ENCODE measurements at regions not wholly inside any gene's neighbourhood (a gene's known extent, or its start where the extent isn't known, plus 50 kb on each side); places are given as distances from the start of the nearest gene placed in this dataset.

GRCh38 chr2:83654091-83654611 is 804.9 kb downstream of the SUCLG1 start:
- TF ChIP-seq, protein P1, sequence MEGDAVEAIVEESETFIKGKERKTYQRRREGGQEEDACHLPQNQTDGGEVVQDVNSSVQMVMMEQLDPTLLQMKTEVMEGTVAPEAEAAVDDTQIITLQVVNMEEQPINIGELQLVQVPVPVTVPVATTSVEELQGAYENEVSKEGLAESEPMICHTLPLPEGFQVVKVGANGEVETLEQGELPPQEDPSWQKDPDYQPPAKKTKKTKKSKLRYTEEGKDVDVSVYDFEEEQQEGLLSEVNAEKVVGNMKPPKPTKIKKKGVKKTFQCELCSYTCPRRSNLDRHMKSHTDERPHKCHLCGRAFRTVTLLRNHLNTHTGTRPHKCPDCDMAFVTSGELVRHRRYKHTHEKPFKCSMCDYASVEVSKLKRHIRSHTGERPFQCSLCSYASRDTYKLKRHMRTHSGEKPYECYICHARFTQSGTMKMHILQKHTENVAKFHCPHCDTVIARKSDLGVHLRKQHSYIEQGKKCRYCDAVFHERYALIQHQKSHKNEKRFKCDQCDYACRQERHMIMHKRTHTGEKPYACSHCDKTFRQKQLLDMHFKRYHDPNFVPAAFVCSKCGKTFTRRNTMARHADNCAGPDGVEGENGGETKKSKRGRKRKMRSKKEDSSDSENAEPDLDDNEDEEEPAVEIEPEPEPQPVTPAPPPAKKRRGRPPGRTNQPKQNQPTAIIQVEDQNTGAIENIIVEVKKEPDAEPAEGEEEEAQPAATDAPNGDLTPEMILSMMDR (conservative IDR thresholded peaks at IDR 0.05 in 1 of 2, IDR thresholded peaks at IDR 0.05 in 1 of 2; ENCODE audit: low read depth in 1 of 2, low read length in 2 of 2): no peak
- no peak for TF ChIP-seq EZH2 (IDR thresholded peaks at IDR 0.05; ENCODE audit: low read length, missing control alignments)

Data from fibroblast of lung (primary cell).